Jurkat, Clone E6-1 (cell line): ENCODE measurements at regions not wholly inside any gene's neighbourhood (a gene's known extent, or its start where the extent isn't known, plus 50 kb on each side); places are given as distances from the start of the nearest gene placed in this dataset.

ENCODE experiments used
- DNase-seq: peaks from one replicate; pipeline ENCODE4 v3.0.0-alpha.2; 2011; ENCODE audit warnings: low read depth, low spot score
- H3K4me3 ChIP-seq: 2 replicates; pipeline ENCODE4 v1.5.1; 2011; ENCODE audit warnings: mild to moderate bottlenecking, low read length, control low read depth, moderate library complexity

- H3K4me3 ChIP-seq, result no peak overlapping the region
- no peak for DNase-seq
Measured at GRCh38 chr12:17829813-17830212, 260.2 kb downstream of the RERGL start.

DNA sequence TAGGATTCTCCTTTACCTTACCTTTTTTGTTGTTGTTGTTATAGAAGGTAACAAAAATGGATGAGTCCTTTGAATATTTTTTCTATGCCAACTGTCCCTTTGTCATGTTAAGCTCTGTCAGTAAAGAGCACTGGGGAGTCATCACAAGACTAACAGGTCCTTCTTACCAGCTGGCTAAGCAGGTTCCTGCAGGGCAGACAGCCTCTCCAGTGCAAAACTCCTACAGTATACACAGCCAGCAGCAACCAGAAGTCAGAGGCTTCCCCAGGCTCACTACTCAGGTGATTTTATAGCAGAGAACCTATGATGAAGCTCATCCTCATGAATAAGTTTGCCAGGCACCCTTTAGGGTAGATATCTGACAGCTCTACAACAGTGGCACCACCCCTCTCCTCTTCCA, 271.1 kb downstream of the RERGL start:
- H3K4me3 ChIP-seq, result no peak overlapping the region
- no peak for DNase-seq

GRCh38 chr12:17810399-17810798, 279.6 kb downstream of the RERGL start:
- DNase-seq, result no peak
- H3K4me3 ChIP-seq, result no peak overlapping the region

DNA sequence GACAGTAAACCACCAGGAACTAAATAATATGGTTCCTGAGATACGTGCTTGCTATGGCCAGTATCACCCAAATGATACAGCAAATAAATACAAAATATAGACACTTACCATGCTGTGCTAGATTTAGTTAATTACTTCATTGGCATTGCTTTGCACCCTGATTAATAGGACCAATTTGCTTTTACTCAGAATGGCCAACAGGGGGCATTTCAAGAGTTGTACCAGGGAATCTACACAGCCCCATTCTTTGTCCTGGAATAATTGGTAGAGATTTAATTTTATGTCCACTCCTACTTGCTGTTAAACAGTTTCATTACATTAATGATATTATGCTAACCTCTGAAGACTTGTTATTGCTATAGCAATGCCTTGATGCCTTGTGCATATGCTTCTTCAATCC, 280.8 kb downstream of the RERGL start:
- H3K4me3 ChIP-seq, result no peak overlapping the region
- no peak for DNase-seq

DNA sequence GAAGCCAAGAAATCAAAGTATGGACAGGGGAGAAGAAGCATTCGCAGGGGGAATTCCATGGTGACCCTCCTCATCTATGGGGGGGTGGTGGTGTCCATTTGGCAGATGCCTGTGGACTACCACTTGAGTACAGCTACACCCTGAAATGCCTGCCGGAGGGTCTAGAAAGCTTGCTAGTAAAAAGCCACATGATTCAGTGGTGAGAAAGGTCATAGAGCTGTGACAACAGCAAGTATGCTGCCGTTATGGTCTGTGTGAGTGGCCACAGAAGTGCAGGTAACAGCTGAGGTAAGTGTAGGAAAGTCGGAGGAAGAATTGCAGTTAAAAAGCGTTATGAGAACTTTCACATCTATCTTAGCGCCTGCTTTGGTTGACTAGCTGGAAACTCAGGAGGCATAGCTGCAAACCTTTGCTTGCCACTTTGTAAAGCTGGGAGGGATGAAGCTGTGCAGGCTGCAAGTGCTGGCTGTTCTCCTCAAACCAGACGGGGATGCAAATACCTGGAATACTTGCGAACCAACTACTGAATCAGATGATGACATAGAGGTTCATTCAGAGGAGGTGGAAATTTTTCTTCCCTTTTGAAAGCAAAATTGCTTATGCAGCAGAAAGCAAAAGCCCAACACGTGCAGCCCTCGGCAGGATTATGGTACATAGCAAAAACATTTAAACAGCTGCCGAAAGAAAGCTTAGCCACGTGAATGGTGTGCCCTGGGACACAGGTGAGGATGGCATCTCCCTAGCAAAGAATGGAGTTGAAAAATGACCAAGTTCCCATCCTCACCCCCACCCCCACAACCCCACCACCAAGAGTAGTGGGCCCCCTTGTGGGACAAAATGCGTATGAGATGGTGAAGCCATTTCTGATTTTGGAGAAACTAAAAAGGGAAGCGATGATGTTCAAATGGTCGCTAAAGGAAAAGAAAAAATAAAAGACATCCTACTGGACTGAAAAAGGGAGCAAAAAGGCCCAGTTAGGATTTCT, 287.0 kb downstream of the RERGL start:
- H3K4me3 ChIP-seq, result no peak overlapping the region
- no peak for DNase-seq

DNA sequence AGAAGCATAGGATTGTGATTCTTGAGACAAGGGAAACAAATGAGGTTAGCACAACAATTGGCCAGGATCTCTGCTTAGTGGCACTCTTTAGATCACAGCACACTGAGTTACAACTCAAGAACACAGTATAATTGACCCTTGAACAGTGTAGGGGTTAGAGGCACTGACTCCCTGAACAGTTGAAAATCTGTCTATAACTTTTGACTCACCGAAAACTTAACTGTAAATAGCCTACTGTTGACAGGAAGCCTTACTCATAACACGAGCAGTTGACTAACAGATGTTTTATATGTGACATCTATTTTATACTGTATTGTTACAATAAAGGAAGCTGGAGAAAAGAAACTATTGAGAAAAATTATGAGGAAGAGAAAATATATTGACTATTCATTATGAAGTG, 296.1 kb downstream of the RERGL start:
- no peak overlapping the region for H3K4me3 ChIP-seq
- no peak for DNase-seq

- no peak for DNase-seq
Measured at GRCh38 chr12:17778242-17778641, 311.8 kb downstream of the RERGL start.

DNA sequence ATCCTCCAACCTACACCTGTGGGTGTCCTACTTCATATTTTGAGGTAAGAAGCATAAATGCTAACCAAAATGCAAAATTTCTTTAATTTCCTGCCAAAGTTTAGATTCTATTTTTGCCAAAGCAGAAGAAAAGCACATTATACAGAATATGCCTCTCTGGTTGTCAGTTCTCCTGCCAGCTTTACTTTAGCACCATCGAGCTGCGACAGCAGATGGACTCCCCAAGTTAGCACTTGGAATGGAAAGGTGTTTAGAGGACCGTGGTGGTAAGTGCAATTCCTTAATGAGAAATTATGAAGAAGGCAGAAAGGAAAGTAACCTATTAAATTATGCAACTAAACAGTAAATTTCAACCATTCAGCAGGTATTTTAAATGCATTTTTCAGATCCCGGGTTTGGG, 326.6 kb downstream of the RERGL start:
- H3K4me3 ChIP-seq, result no peak overlapping the region
- no peak for DNase-seq

More at GRCh38 chr12:17778242-17778641, 311.8 kb downstream of the RERGL start:
- H3K4me3 ChIP-seq, result no peak overlapping the region

- DNase-seq, result no peak
- H3K4me3 ChIP-seq, result no peak overlapping the region
Measured at GRCh38 chr12:17759982-17760381, 330.0 kb downstream of the RERGL start.
